GM12874 (cell line): ENCODE measurements at regions not wholly inside any gene's neighbourhood (a gene's known extent, or its start where the extent isn't known, plus 50 kb on each side); places are given as distances from the start of the nearest gene placed in this dataset.

Experiments
- TF ChIP-seq, protein P1 (sequence below): IDR thresholded peaks from 2 replicates; pipeline ENCODE4 v1.5.1; 2011; ENCODE audit warnings: low read depth, mild to moderate bottlenecking, control low read depth, low read length, moderate library complexity; ENCODE audit not compliant: insufficient read depth

DNA sequence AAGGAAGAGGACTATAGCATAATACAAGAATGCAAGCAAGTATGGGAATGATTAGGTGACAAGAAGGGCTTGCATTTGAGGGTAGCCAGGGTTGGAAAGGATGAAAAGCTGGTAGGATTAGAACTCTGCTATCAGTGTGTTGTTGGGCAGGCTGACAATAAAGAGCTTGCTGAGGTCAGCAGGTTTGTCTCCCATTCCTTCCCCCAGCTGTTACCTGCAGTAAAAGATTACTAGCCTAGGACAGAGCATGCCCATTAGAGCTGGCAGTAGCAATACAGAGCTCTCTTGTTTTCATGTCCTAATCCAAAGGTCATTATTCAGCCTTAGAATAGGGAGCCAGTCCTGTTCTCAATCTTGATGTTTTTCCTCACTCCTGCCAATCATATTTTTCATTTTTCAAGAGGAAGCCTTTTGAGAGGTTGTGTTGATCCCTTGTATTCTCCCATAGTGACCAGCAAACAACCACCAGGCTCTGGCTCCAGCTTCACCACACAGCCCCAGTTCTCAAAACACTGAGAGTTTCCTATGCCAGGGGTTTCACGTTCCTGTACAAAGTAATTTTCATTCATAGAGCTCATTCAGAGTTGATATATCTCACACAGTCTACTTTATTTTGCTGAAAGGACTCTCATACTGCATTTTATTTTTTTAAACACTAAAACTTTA lies 71.7 kb downstream of the OR2K2 start:
- TF ChIP-seq, protein P1, sequence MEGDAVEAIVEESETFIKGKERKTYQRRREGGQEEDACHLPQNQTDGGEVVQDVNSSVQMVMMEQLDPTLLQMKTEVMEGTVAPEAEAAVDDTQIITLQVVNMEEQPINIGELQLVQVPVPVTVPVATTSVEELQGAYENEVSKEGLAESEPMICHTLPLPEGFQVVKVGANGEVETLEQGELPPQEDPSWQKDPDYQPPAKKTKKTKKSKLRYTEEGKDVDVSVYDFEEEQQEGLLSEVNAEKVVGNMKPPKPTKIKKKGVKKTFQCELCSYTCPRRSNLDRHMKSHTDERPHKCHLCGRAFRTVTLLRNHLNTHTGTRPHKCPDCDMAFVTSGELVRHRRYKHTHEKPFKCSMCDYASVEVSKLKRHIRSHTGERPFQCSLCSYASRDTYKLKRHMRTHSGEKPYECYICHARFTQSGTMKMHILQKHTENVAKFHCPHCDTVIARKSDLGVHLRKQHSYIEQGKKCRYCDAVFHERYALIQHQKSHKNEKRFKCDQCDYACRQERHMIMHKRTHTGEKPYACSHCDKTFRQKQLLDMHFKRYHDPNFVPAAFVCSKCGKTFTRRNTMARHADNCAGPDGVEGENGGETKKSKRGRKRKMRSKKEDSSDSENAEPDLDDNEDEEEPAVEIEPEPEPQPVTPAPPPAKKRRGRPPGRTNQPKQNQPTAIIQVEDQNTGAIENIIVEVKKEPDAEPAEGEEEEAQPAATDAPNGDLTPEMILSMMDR = no peak

DNA sequence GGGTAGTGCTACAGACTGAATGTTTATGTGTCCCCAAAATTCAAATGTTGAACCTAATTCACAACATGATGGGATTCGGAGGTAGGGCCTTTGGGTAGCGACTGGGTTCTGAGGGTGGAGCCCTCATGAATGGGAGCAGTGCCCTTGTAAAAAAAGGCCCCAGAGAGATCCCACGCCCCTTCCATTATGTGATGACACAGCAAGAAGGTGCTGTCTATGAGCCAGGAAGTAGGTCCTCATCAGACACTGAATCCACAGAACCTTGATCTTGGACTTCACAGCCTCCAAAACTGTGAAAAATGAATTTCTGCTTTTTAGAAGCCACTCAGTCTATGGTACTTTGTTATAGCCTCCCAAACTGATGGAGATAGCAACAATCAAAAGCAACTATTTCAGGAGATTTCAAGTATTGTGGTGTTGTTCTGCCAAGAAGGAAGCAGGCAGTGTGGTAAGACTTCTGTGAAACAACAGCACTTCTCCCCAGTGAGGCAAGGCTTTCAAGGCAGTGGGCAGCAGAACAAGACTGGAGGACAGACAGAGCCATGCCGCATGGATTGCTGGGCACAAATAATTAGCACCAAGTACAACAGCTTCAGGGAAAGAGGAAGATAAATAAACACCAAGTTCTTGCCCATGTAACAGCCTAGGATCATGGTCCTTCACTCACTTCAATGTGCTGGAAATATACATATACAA lies 76.1 kb downstream of the OR2K2 start:
- TF ChIP-seq, protein P1 = no peak

DNA sequence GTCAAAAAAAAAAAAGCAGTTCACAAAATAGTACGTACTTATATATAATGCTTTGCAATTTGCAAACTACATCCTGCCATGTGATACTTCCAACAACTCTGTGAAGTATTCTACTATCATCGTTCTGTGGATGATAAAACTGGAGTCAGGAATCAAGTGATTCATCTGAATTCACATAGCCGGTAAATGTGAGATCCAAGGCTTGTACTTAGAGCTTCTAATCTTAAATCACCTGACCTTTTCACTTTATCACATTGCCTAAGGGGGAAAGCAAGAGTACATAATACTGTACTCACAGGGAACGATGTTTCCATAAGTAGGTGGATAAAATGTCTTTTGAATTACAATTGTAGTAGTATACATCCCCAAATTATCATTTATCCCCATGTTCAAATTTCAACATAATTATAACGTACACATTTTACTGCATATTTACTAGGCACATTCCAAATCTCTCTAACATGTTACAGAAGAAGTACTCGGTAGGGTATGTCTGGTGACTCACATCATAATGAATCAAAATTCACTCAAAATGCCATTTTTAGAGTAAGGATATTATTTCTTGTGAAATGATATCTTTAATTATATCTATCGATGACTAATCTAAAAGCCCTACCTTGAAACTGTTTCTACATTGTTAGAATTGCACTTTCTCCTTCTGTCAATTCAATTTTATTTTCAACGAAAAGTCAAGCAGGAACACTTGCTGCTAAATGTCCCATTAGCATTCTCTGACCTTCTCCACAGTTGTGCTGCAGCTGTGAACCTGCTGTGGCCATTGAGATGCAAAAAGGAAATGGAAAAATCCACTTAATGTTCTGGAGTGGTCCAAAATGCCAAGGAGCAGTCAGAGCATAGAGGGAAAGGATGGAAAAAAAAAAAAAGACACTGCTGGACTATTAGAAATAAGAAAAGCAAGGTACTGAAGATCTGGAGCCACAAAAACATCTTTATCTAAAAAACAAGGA lies 78.9 kb downstream of the OR2K2 start:
- TF ChIP-seq, protein P1 = no peak

DNA sequence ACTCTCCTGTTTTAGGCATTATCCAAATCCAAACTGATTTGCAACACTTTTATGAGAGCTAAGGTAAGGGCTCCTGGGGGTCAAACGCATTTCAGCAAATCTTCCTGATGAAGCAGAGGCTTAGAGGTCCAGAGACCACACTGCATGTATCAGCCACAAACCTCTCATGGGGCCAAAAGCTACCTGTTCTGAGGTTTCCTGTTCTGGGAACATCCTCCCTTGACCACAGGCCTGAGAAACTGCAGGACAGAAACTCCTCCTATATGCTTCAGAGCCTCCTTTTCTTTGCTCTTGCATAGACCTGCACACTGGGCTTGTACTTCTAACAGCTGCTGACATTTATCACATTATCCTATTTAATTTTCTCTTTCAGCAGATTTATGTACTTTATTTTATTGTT lies 92.6 kb downstream of the OR2K2 start:
- TF ChIP-seq, protein P1 = no peak

DNA sequence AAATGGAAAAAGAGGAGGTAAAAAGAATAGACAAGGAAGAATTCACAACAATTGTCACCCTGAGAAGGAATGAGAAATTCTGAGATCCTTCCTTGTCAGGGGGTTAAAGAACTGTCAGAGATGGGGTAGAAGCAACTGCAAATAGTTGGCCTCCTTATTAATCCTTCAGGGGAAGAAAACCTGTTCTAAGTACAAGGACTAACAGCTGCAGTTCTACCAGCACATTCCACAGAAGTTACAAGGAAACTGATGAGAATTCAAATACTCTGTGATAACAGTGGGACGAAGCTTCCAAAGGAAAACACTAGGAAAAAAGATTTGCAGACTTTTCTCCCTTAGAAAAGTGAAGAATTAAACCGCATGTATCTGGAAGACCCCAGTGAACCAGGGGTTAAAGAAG lies 93.7 kb downstream of the OR2K2 start:
- TF ChIP-seq, protein P1 = no peak

DNA sequence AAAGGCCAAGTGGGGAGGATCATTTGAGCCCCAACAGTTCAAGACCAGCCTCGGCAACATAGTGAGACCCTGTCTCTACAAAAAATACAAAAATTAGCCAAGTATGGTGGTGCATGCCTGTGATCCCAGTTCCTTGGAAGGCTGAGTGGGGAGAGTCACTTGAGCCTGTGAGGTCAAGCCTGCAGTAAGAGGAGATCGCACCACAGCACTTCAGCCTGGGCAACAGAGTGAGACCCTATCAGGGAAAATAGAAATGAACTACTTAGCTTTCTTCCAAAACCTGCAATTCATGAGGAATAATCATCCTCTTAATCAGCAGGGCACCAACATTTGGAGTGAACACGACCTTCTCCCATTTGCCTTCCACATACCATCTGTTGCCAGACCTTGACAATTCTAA lies 96.1 kb downstream of the OR2K2 start:
- TF ChIP-seq, protein P1 = no peak

DNA sequence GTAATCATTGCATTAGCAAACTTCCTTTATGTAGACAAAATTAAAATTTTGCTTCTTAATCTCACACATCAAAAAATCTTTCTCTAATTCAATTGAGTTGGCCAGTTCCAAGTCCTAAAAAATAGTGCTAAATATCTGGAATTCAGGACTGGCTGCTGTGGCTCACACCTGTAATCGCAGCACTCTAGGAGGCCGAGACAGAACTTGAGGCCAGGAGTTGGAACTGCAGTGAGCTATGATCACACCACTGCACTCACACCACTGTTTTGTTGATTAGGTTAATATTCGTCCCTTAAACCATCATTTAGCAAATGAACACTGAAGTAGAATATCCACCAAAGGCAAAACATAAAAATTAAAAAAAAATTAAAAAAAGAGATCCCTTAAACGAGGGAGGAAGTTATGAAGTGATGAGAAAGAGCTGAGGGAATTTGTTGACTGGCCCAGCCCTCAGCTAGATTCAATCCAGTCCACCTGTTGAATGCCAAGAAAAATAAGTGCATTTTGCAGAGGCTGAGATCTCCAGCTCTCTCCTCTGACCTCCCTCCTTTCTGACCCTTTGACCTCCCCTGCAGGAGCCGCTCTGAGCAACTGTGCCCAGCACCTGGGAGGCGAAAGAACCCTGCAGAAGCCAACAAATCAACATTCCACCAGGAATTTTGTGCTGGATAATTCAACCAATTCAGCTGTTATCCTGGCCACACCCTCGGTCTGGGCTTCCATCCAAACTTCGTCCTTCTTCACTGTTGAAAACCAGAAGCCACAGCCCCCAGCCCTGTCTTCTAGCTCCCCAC lies 96.8 kb downstream of the OR2K2 start:
- TF ChIP-seq, protein P1 = no peak
